Activated naive CD4-positive, alpha-beta T cell treated with Interleukin-2 at 50 U/mL for 16 hours (primary cell): ENCODE measurements at regions not wholly inside any gene's neighbourhood (a gene's known extent, or its start where the extent isn't known, plus 50 kb on each side); places are given as distances from the start of the nearest gene placed in this dataset.

Source experiments
- DNase-seq: peaks from one replicate; pipeline ENCODE4 v3.0.0-alpha.2; 2020

DNA sequence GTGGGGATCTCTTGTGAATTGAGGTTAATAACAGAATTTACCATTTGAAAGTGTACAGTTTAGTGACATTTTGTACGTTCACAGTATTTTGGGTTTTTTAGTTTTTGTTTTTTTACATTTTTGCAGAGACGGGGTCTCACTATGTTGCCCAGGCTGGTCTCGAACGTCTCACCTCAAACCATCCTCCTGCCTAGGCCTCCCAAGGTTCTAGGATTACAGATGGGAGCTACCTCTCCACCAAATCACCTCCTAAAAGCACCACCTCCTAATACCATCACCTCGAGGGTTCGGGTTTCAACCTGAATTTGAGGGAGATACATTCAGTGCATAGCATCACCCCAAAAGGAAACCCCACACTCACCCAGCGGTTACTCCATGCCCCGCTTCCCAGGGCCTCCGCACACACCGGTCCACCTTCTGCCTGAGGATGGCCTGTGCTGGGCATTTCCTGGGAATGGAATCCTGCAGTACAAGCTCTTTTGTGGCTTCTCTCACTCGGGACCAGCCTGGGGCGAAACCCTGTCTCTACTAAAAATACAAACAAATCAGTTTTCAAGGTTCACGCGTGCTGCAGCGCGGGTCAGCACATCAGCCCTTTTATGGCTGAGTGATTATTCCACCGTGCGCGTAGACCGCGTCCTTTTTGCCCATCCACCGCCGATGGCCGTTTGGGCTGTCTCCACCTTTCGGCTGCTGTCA, 182.7 kb upstream of the CIBAR2 start:
- no peak for DNase-seq

- DNase-seq = peak; percentile 44
Observed at GRCh38 chr16:85296859-85297660, 184.8 kb upstream of the CIBAR2 start.

DNA sequence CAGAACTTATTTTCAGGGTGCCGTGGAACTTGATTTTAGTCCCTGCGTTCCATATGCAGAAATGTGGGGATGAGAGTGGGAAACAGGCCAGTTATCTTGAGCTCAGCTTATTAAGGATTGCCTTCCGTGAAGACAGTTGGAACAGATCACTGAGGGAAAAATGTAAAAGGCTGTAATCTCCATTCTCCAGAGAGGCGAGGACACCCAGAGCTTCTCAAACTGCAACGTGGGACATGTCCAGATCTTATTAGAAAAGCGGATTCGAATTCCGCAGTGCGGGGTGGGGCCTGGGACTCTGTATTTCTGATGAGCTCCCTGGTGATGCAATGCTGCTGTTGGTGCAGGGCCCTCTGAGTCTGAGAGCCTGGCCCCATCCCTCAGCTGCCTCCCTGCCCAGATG, 185.6 kb upstream of the CIBAR2 start:
- DNase-seq = no peak

GRCh38 chr16:85300406-85300968, 188.2 kb upstream of the CIBAR2 start:
- DNase-seq = no peak

GRCh38 chr16:85301231-85301630, 189.0 kb upstream of the CIBAR2 start:
- DNase-seq = no peak

DNA sequence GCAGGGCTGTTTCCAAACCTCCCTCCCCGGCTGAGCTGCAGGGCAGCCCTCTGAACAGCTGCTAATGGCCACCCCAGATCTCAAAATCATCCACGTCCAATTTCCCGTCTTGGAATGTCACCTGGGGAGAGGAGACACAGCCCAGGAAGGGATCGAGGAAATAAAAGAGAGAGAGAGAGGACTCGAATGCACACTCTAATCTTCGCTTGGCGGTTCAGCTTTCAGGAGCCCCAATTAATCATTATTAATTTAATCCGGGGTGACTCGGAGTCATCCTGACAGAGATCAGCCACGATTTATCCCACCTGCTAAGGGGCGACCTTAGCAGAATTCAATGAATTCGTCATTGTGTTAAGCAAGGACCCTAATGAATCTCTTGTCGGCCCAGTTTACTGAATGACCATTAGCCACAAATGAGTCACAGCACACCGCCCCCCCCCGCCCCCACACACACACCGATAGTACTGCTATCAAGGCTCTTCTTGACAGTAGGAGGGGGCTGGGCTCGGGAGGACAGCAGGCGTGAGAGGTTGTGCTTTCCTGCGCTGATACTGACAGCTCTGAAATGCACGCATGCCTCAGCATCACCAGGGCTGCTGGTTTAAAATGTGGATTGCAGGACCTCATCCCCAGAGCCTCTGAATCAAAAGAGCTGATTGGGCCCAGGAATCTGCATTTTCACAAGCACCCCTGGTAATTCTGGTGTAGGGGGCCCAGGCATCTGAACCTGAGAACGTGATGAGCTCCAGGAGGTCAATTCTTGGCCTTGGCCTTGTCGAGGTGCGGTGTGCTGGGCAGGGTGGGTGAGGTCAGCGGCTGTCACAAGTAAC, 190.0 kb upstream of the CIBAR2 start:
- DNase-seq = no peak

GRCh38 chr16:85302848-85303353, 190.6 kb upstream of the CIBAR2 start:
- DNase-seq = no peak

DNA sequence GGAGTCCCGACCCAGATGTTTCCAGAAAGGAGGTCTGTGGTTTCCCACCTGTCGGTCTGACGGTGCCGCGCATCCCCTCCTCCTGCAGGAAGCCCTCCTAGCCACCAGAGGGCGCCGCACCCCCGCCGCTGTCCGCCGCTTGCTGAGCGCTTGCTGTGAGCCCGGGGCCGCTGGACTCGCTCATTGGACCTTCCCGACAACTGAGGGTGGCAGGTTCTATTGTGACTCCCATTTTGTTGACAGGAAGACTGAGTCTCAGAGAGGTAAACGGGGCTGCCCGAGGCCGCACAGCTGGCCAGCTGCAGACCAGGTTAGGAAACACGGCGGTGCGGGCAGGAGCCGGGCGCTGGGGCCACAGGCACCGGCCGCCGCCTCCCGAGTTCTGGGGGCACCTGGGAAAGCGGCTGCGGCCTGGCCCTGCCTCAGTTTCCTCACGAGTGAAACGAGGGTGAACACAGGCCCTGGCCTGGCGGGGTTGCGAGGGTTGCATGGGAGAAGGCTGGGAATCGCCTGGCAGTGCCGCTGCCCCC, 191.1 kb upstream of the CIBAR2 start:
- peak; percentile 74 for DNase-seq

DNA sequence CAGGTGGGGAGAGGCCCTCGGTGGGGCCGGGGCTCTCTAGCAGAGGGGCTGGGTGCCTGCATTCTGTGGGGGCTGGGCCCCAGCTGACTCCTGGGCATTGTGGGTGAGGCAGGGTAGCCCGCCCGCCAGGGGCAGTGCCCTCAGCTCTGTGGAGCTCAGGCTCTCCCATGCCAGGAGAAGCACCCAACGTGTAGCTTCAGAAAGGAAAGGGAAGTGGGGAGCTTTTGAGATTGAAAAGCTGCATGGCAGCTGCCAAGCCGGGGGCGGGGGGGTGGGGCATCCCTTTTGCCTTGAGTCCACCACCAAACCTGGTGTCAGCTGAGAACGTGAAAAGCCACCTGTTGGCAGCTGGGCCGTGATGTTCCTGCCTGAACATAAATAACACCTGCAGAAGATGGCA, 192.1 kb upstream of the CIBAR2 start:
- no peak for DNase-seq

GRCh38 chr16:85306071-85306792, 194.0 kb upstream of the CIBAR2 start:
- DNase-seq = peak; percentile 63

DNA sequence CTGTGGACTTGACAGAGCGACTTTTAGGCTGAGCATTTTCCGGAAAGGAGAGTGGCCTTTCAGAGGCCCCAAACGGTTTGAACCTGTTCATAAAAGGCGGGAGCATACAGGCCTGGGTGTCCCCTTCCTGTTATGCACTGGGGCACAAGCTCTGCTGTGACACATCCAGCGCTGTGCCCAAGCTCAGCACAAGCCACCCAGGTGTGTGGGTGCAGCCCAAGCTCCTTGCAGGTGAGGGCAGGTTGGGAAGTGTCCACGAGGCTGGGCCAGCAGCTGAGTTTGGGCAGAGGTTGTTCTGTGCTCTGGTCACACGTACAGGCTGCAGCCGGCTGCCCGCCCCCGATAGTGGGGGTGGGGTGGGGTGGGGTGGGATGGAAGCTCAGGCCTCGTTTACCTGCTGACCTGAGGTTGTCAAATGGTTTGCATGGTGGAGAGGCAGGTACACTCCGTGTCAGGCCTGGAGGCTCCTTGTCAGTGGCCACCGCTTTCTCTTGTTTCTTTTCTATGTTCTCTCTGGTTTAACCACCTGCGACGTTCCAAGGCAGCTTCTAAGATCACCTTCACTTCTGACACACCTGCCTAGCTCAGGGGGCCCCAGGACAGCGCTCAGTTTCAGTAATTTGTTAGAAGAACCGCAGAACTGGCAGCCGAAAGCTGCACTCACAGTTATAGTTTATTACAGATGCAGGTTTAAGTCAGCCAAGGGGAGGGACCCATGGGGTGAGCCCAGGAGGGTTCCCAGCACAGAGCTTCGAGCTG, 194.7 kb upstream of the CIBAR2 start:
- no peak for DNase-seq

DNA sequence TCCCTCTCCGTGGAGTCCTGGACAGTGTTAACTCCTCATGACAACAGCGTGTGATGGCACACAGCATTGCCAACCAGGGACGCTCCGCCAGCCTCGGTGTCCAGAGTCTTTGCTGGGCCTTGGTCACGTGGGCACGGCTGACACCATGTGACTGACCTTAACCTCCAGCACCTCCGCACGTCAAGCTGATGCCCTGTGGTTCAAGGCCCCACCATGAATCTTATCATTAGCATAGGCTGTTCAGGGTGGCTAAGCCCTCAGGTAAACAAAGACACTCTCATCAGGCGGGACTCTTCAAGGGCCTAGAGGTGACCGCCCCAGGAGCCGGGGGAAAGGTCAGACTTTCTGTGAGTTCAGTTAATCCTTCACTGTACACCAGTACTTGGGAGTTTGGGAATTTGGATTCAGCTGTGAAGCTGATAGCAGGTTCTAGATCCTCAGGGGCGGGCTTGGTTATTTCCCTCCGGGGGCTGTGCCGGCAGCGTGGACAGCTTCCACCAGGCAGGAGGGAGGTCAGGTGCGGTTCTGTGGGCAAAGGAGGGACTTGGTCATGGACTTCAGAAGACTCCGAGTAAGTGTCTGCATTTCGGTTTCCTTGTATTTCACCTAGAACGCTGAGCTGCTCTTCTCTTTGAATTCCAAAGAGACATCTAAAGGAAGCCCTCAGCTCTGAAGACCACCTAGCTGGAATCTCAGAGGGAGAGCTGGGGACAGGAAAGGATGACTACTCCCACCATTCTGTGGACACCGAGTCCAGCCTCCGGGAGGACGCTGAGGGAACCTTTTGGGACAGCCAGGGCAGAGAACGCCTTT, 195.5 kb upstream of the CIBAR2 start:
- DNase-seq = no peak

- no peak for DNase-seq
Observed at GRCh38 chr16:85308611-85309540, 196.6 kb upstream of the CIBAR2 start.

- DNase-seq = no peak
Observed at GRCh38 chr16:85309656-85310587, 197.7 kb upstream of the CIBAR2 start.

- peak; percentile 10 for DNase-seq
Observed at GRCh38 chr16:85310868-85311585, 198.8 kb upstream of the CIBAR2 start.

DNA sequence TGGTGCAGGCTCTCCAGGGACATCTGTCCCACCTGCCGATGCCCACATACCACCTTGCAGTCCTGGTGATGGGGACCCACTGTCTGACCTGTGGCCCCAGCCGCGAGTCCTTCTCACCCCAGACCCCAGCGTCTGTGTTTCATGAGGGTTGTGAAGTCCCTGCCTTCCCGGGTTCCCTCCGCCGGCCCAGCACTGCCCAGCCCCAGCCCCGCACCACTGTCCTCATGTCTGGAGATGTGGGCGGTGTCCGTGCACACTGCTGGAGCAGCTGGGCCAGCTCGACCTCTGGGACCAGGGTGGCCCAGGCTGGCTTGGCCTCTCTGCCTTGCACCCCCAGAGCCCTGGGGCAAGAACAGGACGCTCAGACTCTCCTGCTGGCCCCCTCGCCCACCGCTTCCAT, 199.5 kb upstream of the CIBAR2 start:
- DNase-seq = no peak

DNA sequence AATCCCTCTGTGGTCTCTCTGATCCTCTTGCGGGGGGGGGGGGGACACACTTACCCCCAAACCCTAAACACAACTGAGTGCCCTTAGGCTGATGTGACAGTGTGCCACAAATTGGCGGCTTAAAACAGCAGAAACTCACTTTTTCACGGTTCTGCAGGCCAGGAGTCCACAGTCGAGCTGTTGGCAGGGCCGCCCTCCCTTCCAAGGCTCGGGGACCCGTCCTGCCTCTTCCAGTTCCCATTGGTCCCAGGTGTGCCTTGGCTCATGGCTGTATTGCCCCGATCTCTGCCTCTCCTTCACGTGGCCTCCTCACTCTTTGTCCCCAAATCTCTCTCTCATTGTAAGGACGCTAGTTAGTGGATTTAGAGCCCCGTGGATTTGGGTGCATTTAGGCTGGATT, 199.9 kb upstream of the CIBAR2 start:
- DNase-seq = no peak
